Neuronal stem cell (in vitro differentiated cells): ENCODE measurements at regions not wholly inside any gene's neighbourhood (a gene's known extent, or its start where the extent isn't known, plus 50 kb on each side); places are given as distances from the start of the nearest gene placed in this dataset.
A peak's percentile ranks its signal among the peaks of the same experiment; 100 is the strongest.

Source experiments
- DNase-seq: peaks from one replicate; pipeline ENCODE4 v3.0.0-alpha.2; 2013; ENCODE audit warnings: low spot score
- H2AFZ ChIP-seq: one replicate; pipeline ENCODE4 v1.6.1; 2013; ENCODE audit warnings: mild to moderate bottlenecking, low read length, inconsistent platforms
- H2AK5ac ChIP-seq: 2 replicates; pipeline ENCODE4 v1.6.1; 2013; ENCODE audit warnings: low read depth, mild to moderate bottlenecking, inconsistent platforms, low read length, moderate library complexity, mixed read lengths
- H2BK120ac ChIP-seq: 2 replicates; pipeline ENCODE4 v1.6.1; 2013; ENCODE audit warnings: low read depth, mild to moderate bottlenecking, inconsistent platforms, low read length, moderate library complexity, mixed read lengths
- H2BK12ac ChIP-seq: one replicate; pipeline ENCODE4 v1.6.1; 2013; ENCODE audit warnings: low read length, inconsistent platforms
- H2BK15ac ChIP-seq: 2 replicates; pipeline ENCODE4 v1.6.1; 2013; ENCODE audit warnings: mild to moderate bottlenecking, low read length, inconsistent platforms, mixed read lengths
- H2BK5ac ChIP-seq: one replicate; pipeline ENCODE4 v1.6.1; 2013; ENCODE audit warnings: inconsistent platforms, mild to moderate bottlenecking, low read length, moderate library complexity
- H3K14ac ChIP-seq: one replicate; pipeline ENCODE4 v1.6.1; 2013; ENCODE audit warnings: low read length, inconsistent platforms
- H3K18ac ChIP-seq: 2 replicates; pipeline ENCODE4 v1.6.1; 2013; ENCODE audit warnings: low read length, inconsistent platforms
- H3K23ac ChIP-seq: 2 replicates; pipeline ENCODE4 v1.6.1; 2013; ENCODE audit warnings: low read depth, mild to moderate bottlenecking, mixed read lengths, low read length, inconsistent platforms; ENCODE audit not compliant: poor library complexity
- H3K27ac ChIP-seq: replicated peaks from 3 replicates; pipeline ENCODE4 v1.5.1; 2013; ENCODE audit warnings: low read length, inconsistent platforms
- H3K27me3 ChIP-seq, 3 experiments: 2 replicates each; pipeline ENCODE4 v1.6.1; 2013; ENCODE audit warnings: low read length in 3 of 3, mild to moderate bottlenecking in 2 of 3, inconsistent platforms in 1 of 3, low read depth in 1 of 3, mixed read lengths in 1 of 3, moderate library complexity in 1 of 3; ENCODE audit not compliant: control insufficient read depth in 3 of 3, insufficient read depth in 3 of 3
- H3K36me3 ChIP-seq, 2 donors: replicated peaks in 1 of 2; 2 replicates each; pipeline ENCODE4 v1.6.1; 2013; ENCODE audit warnings: low read length in 2 of 2; ENCODE audit not compliant: control insufficient read depth in 2 of 2, insufficient read depth in 2 of 2
- H3K4ac ChIP-seq: 2 replicates; pipeline ENCODE4 v1.6.1; 2013; ENCODE audit warnings: inconsistent platforms, mild to moderate bottlenecking, low read length, moderate library complexity
- H3K4me1 ChIP-seq, 2 donors: 1 replicate in 1 of 2; 2 replicates in 1 of 2; pipeline ENCODE4 v1.6.1; 2013; ENCODE audit warnings: low read length in 2 of 2, low read depth in 1 of 2; ENCODE audit not compliant: control insufficient read depth in 2 of 2, insufficient read depth in 1 of 2
- H3K4me2 ChIP-seq: one replicate; pipeline ENCODE4 v1.6.1; 2013; ENCODE audit warnings: mild to moderate bottlenecking, low read length, inconsistent platforms; ENCODE audit not compliant: insufficient read depth, poor library complexity, severe bottlenecking
- H3K4me3 ChIP-seq, 2 donors: 2 replicates each; pipeline ENCODE4 v1.5.1; 2013; ENCODE audit warnings: low read length in 2 of 2, mild to moderate bottlenecking in 2 of 2, inconsistent platforms in 1 of 2, moderate library complexity in 1 of 2
- H3K79me1 ChIP-seq: one replicate; pipeline ENCODE4 v1.6.1; 2013; ENCODE audit warnings: low read depth, mild to moderate bottlenecking, inconsistent platforms, low read length, moderate library complexity
- H3K9ac ChIP-seq: one replicate; pipeline ENCODE4 v1.6.1; 2013; ENCODE audit warnings: mild to moderate bottlenecking, low read depth, low read length, inconsistent platforms; ENCODE audit not compliant: poor library complexity
- H3K9me3 ChIP-seq, 2 donors: replicated peaks in 1 of 2; 2 replicates each; pipeline versions ENCODE3 to v1.6.1; 2013; ENCODE audit warnings: low read length in 2 of 2, mild to moderate bottlenecking in 2 of 2, inconsistent platforms in 1 of 2, low read depth in 1 of 2, mixed read lengths in 1 of 2, moderate library complexity in 1 of 2; ENCODE audit not compliant: control insufficient read depth in 2 of 2, insufficient read depth in 1 of 2
- H4K8ac ChIP-seq: one replicate; pipeline ENCODE4 v1.6.1; 2013; ENCODE audit warnings: low read depth, mild to moderate bottlenecking, inconsistent platforms, low read length, moderate library complexity
- H4K91ac ChIP-seq: one replicate; pipeline ENCODE4 v1.6.1; 2013; ENCODE audit warnings: low read length, low read depth, mild to moderate bottlenecking, inconsistent platforms; ENCODE audit not compliant: poor library complexity
- WGBS, 2 donors: extraction: QIAGEN DNeasy Blood & Tissue Kit; methylation state at CpG; one replicate each; pipeline ENCODE4 v1.1.7; 2013; ENCODE audit warnings: missing lambda C conversion rate in 2 of 2, mixed read lengths in 1 of 2; ENCODE audit not compliant: insufficient read length in 2 of 2, insufficient replicate concordance in 1 of 2; ENCODE audit errors: extremely low coverage in 2 of 2; 5-methylcytosine and 5-hydroxymethylcytosine counted together

DNA sequence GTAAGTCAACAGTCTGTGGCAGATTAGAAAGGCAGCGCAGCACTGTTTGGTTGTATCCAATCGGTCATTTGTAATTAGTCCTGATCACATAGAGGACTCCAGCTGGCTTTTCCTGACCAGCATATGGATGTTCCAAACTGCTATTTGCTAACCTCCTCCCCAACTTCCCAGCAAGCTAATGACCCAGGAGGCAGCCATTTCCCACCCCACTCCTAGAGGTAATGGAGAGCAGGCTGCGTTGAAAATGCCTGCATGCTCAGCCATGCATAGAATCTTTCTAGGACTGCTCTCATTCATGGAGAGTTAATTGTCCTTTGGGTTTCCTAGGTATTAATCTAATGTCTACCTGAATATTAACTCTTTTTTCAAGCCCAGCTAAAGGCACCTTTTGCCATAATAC lies 850.6 kb upstream of the WWC1 start:
- Histone ChIP-seq H3K4ac (no peak overlapping the region), H3K9ac (no peak overlapping the region), H3K4me2 (no peak overlapping the region), H3K4me3 (no peak overlapping the region), H2AFZ (peak overlapping the region; percentile 70), H2AK5ac (no peak overlapping the region), H3K4me1 (peaks cover 2 to 3% of the 10 kb centered on the region in 2 donors), H2BK12ac (no peak overlapping the region), H4K8ac (no peak overlapping the region), H3K18ac (no peak overlapping the region), H3K36me3 (no peaks in the 10 kb centered on the region), H3K14ac (no peak overlapping the region), H2BK15ac (no peak overlapping the region), H2BK5ac (no peak overlapping the region), H3K9me3 (peaks cover 1 to 5% of the 10 kb centered on the region in 2 donors), H2BK120ac (no peak overlapping the region), H3K27me3 (no peaks in the 10 kb centered on the region), H3K79me1 (no peaks in the 10 kb centered on the region), H3K23ac (no peak overlapping the region), H4K91ac (no peak overlapping the region), H3K27ac (no peak overlapping the region)
- no CpG with 5 or more reads among the region's 3 CpGs for WGBS, 2 donors
- DNase-seq = no peak

DNA sequence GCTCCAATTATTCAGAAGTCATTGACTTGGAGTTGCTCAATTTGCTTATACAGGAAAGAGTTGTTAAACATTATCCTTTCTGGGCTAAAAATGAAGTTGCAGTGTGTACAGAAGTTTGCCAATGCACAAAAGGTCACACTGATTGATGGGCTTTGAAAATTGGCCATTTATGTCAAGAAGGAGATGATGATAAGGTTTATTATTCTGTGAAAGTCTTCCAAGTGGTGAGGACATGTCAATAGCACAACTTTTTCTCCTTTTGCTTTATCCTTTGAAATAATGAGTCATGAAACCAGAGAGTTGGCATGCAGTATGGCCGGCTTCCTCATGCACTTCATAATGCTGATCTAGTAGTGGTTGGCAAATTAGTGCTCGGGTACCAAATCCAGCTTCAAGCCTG lies 848.5 kb upstream of the WWC1 start:
- WGBS, 2 donors = no CpG with 5 or more reads among the region's 2 CpGs

GRCh38 chr5:167447466-167448375 lies 843.7 kb upstream of the WWC1 start:
- no peak for DNase-seq
- no peak overlapping the region for H2AK5ac ChIP-seq
- WGBS, 2 donors = no CpG with 5 or more reads among the region's 8 CpGs

More for the DNA sequence above, 848.5 kb upstream of the WWC1 start:
- no peaks in the 10 kb centered on the region for H3K79me1 ChIP-seq
- no peak overlapping the region for H3K23ac ChIP-seq
- peaks cover 3 to 6% of the 10 kb centered on the region in 2 donors for H3K4me1 ChIP-seq
- H3K27me3 ChIP-seq = no peaks in the 10 kb centered on the region
- H2AK5ac ChIP-seq = no peak overlapping the region
- no peak overlapping the region for H3K4ac ChIP-seq
- no peak overlapping the region for H2BK12ac ChIP-seq
- no peak overlapping the region for H3K9ac ChIP-seq
- H4K8ac ChIP-seq = no peak overlapping the region
- H3K36me3 ChIP-seq = no peaks in the 10 kb centered on the region
- H2BK5ac ChIP-seq = no peak overlapping the region
- H4K91ac ChIP-seq = no peak overlapping the region
- no peak overlapping the region for H2BK120ac ChIP-seq
- no peak overlapping the region for H3K18ac ChIP-seq
- no peak overlapping the region for H3K27ac ChIP-seq
- H3K4me2 ChIP-seq = no peak overlapping the region
- DNase-seq = no peak
- H2AFZ ChIP-seq = no peak overlapping the region
- peaks cover 0 to 1% of the 10 kb centered on the region in 2 donors for H3K9me3 ChIP-seq
- no peak overlapping the region for H3K14ac ChIP-seq
- H3K4me3 ChIP-seq = no peak overlapping the region
- H2BK15ac ChIP-seq = no peak overlapping the region

GRCh38 chr5:167448376-167448775 lies 843.1 kb upstream of the WWC1 start:
- no peak overlapping the region for H3K4ac ChIP-seq
- no peak overlapping the region for H3K27ac ChIP-seq
- no peak overlapping the region for H4K91ac ChIP-seq
- H3K4me2 ChIP-seq = no peak overlapping the region
- no peak overlapping the region for H3K23ac ChIP-seq
- no peak overlapping the region for H2BK12ac ChIP-seq
- no CpG with 5 or more reads among the region's 7 CpGs for WGBS, 2 donors
- no peak overlapping the region for H2AFZ ChIP-seq
- H3K79me1 ChIP-seq = no peaks in the 10 kb centered on the region
- no peaks in the 10 kb centered on the region for H3K27me3 ChIP-seq
- no peak for DNase-seq
- H4K8ac ChIP-seq = no peak overlapping the region
- H2AK5ac ChIP-seq = no peak overlapping the region
- peaks cover 8 to 13% of the 10 kb centered on the region in 2 donors for H3K4me1 ChIP-seq
- H2BK5ac ChIP-seq = no peak overlapping the region
- no peaks in the 10 kb centered on the region for H3K9me3 ChIP-seq
- H3K9ac ChIP-seq = no peak overlapping the region
- no peak overlapping the region for H3K14ac ChIP-seq
- H3K36me3 ChIP-seq = no peaks in the 10 kb centered on the region
- H3K4me3 ChIP-seq = no peak overlapping the region
- H2BK120ac ChIP-seq = no peak overlapping the region
- no peak overlapping the region for H2BK15ac ChIP-seq
- H3K18ac ChIP-seq = no peak overlapping the region

More at GRCh38 chr5:167447466-167448375, 843.7 kb upstream of the WWC1 start:
- Histone ChIP-seq H3K27ac (no peak overlapping the region), H3K36me3 (no peaks in the 10 kb centered on the region), H2BK12ac (no peak overlapping the region), H3K4me1 (peaks cover 7 to 8% of the 10 kb centered on the region in 2 donors), H2BK120ac (no peak overlapping the region), H4K91ac (no peak overlapping the region), H3K9me3 (peaks cover 0 to 1% of the 10 kb centered on the region in 2 donors), H3K23ac (no peak overlapping the region), H3K4me3 (no peak overlapping the region), H3K14ac (no peak overlapping the region), H3K4ac (no peak overlapping the region), H3K9ac (no peak overlapping the region), H3K18ac (no peak overlapping the region), H3K4me2 (no peak overlapping the region), H2AFZ (no peak overlapping the region), H2BK15ac (no peak overlapping the region), H3K27me3 (no peaks in the 10 kb centered on the region), H2BK5ac (no peak overlapping the region), H4K8ac (no peak overlapping the region), H3K79me1 (no peaks in the 10 kb centered on the region)
